ENCODE measurements at regions not wholly inside any gene's neighbourhood (a gene's known extent, or its start where the extent isn't known, plus 50 kb on each side); places are given as distances from the start of the nearest gene placed in this dataset.
A peak's percentile ranks its signal among the peaks of the same experiment; 100 is the strongest.

DNA sequence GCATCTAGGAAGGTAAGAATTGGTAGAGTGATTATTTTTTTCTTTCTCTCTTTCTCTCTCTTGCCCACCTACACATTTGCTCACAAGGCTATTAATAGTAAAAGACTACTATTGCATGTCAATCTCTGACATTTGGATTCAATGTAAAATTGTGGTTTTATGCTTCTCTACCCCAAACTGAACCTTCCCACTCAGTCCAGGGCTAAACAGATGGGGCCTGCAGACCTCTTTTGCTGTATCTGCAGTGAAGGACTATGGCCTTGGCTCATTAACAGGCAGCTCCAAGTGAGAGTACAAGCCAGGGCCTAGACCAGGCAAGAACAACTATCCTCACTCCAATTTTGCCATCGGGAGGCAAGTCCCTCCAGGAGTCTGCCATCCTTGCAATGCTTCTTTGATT, 68.3 kb upstream of the ARL4C start:
- no peak overlapping the region for H3K4me2 ChIP-seq (ENCODE audit: low read length)
- TF ChIP-seq EZH2 (IDR thresholded peaks at IDR 0.05; ENCODE audit: borderline replicate concordance, low read length), result no peak
- TF ChIP-seq, protein P1, sequence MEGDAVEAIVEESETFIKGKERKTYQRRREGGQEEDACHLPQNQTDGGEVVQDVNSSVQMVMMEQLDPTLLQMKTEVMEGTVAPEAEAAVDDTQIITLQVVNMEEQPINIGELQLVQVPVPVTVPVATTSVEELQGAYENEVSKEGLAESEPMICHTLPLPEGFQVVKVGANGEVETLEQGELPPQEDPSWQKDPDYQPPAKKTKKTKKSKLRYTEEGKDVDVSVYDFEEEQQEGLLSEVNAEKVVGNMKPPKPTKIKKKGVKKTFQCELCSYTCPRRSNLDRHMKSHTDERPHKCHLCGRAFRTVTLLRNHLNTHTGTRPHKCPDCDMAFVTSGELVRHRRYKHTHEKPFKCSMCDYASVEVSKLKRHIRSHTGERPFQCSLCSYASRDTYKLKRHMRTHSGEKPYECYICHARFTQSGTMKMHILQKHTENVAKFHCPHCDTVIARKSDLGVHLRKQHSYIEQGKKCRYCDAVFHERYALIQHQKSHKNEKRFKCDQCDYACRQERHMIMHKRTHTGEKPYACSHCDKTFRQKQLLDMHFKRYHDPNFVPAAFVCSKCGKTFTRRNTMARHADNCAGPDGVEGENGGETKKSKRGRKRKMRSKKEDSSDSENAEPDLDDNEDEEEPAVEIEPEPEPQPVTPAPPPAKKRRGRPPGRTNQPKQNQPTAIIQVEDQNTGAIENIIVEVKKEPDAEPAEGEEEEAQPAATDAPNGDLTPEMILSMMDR (IDR thresholded peaks at IDR 0.05; ENCODE audit: low read length), result no peak

DNA sequence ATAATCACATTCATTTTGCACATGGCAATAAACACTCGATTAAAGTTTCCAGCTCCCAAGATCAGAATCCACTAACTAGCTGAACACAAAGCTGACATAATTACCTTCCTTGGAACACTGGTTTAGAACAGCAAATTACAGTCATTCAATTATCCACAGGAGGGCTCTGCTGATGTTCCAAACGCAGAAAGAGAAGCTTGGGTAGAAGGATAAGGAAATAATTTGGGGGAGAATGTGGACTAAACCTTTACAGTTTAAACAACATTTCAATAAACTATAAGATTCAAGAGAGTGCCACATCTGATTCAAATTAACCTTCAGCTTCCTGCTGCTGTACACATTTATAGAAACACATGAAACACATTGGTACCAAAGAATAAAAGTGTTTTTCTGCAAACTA, 67.8 kb upstream of the ARL4C start:
- Histone ChIP-seq H3K36me3 (ENCODE audit: insufficient read depth, low read length) (no peaks in the 10 kb centered on the region), H3K4me1 (ENCODE audit: insufficient read depth, low read length, severe bottlenecking) (peaks cover 33% of the 10 kb centered on the region), H3K79me2 (ENCODE audit: insufficient read depth, low read length) (no peaks in the 10 kb centered on the region), H3K9me2 (ENCODE audit: low read depth, low read length) (no peaks in the 10 kb centered on the region), H3K9ac (ENCODE audit: low read length) (no peak overlapping the region; the same call in 1 of the 2 replicates), H2AFZ (ENCODE audit: low read length) (no peak overlapping the region), H3F3A (ENCODE audit: insufficient read depth, low read length) (no peaks in the 10 kb centered on the region), H3K27me3 (ENCODE audit: insufficient read depth, low read length) (no peaks in the 10 kb centered on the region), H3K9me3 (ENCODE audit: low read length) (no peaks in the 10 kb centered on the region), H3K4me2 (ENCODE audit: low read length) (no peak overlapping the region), H4K20me1 (ENCODE audit: insufficient read depth, low read length) (no peaks in the 10 kb centered on the region), H3K27ac (ENCODE audit: low read depth, low read length, poor library complexity, severe bottlenecking) (peak overlapping the region; percentile 73), H3K4me3 (ENCODE audit: low read depth, low read length, poor library complexity, severe bottlenecking) (no peak overlapping the region)
- TF ChIP-seq, protein P1 (IDR thresholded peaks at IDR 0.05; ENCODE audit: low read length), result no peak
- TF ChIP-seq EZH2 (IDR thresholded peaks at IDR 0.05; ENCODE audit: borderline replicate concordance, low read length), result no peak

More for the DNA sequence above, 68.3 kb upstream of the ARL4C start:
- Histone ChIP-seq H2AFZ (ENCODE audit: low read length) (no peak overlapping the region), H4K20me1 (ENCODE audit: insufficient read depth, low read length) (no peaks in the 10 kb centered on the region), H3K79me2 (ENCODE audit: insufficient read depth, low read length) (no peaks in the 10 kb centered on the region), H3K9me2 (ENCODE audit: low read depth, low read length) (no peaks in the 10 kb centered on the region), H3K4me1 (ENCODE audit: insufficient read depth, low read length, severe bottlenecking) (peaks cover 38% of the 10 kb centered on the region), H3K27me3 (ENCODE audit: insufficient read depth, low read length) (no peaks in the 10 kb centered on the region), H3K4me3 (ENCODE audit: low read depth, low read length, poor library complexity, severe bottlenecking) (no peak overlapping the region), H3K36me3 (ENCODE audit: insufficient read depth, low read length) (no peaks in the 10 kb centered on the region), H3K27ac (ENCODE audit: low read depth, low read length, poor library complexity, severe bottlenecking) (peak overlapping the region; percentile 73), H3K9me3 (ENCODE audit: low read length) (no peaks in the 10 kb centered on the region), H3F3A (ENCODE audit: insufficient read depth, low read length) (no peaks in the 10 kb centered on the region), H3K9ac (ENCODE audit: low read length) (no peak overlapping the region)

DNA sequence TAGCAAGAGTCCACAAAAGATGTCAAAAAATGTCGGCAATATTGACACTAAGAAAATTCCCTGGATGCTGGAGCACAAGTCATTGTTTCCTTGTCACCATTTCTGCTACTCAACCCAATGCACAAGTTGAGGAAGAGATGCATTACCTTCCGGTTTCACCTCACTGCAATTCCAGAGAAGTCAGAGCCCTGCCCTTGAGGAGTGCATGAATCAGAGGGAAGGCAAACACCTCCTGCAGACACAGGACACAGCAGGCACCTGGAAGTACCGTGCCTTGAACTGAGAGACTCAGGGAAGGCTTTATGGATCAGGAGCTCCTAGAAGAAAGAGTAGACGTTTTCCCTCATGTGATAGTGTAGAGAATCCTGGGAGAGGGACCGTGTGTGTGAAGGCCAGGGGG, 62.7 kb upstream of the ARL4C start:
- Histone ChIP-seq H3K4me1 (ENCODE audit: insufficient read depth, low read length, severe bottlenecking) (peaks cover 3% of the 10 kb centered on the region), H3K9me2 (ENCODE audit: low read depth, low read length) (no peaks in the 10 kb centered on the region), H3K27ac (ENCODE audit: low read depth, low read length, poor library complexity, severe bottlenecking) (no peak overlapping the region), H3K36me3 (ENCODE audit: insufficient read depth, low read length) (no peaks in the 10 kb centered on the region), H3K4me3 (ENCODE audit: low read depth, low read length, poor library complexity, severe bottlenecking) (no peak overlapping the region), H3K9me3 (ENCODE audit: low read length) (no peaks in the 10 kb centered on the region), H3K27me3 (ENCODE audit: insufficient read depth, low read length) (no peaks in the 10 kb centered on the region; the same call in 1 of the 2 replicates), H3F3A (ENCODE audit: insufficient read depth, low read length) (no peaks in the 10 kb centered on the region), H3K4me2 (ENCODE audit: low read length) (no peak overlapping the region), H3K79me2 (ENCODE audit: insufficient read depth, low read length) (no peaks in the 10 kb centered on the region), H3K9ac (ENCODE audit: low read length) (no peak overlapping the region), H4K20me1 (ENCODE audit: insufficient read depth, low read length) (no peaks in the 10 kb centered on the region), H2AFZ (ENCODE audit: low read length) (no peak overlapping the region)
- TF ChIP-seq, protein P1 (IDR thresholded peaks at IDR 0.05; ENCODE audit: low read length), result no peak
- no peak for TF ChIP-seq EZH2 (IDR thresholded peaks at IDR 0.05; ENCODE audit: borderline replicate concordance, low read length)

Data from OCI-LY1 (cell line).